ENCODE measurements at regions not wholly inside any gene's neighbourhood (a gene's known extent, or its start where the extent isn't known, plus 50 kb on each side); places are given as distances from the start of the nearest gene placed in this dataset.
"Not testable (repeated sequence)": the region's sequence is repeated elsewhere in the genome, so short reads cannot be mapped to it uniquely, and the experiment has no call there.

DNA sequence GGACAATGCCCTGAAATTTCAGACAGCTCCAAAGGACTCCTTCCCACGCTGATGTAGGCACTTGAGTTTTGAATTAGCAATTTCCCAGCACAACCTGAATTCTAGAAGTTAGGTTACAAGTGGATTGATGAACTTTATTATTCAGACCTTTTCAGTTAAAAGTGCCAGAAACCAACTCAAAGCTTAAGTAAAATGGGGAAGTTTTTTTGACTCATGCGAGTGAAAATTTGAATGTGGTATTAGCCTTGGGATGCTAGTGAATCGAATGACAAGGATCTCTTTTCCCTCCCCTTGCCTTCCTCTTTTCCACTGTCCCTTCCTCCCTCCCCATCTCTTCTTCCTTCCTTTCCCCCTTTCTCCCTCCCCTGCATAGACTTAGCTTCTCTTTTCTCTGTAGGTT is 295.1 kb upstream of the PROK2 start:
- TF ChIP-seq, protein P1, sequence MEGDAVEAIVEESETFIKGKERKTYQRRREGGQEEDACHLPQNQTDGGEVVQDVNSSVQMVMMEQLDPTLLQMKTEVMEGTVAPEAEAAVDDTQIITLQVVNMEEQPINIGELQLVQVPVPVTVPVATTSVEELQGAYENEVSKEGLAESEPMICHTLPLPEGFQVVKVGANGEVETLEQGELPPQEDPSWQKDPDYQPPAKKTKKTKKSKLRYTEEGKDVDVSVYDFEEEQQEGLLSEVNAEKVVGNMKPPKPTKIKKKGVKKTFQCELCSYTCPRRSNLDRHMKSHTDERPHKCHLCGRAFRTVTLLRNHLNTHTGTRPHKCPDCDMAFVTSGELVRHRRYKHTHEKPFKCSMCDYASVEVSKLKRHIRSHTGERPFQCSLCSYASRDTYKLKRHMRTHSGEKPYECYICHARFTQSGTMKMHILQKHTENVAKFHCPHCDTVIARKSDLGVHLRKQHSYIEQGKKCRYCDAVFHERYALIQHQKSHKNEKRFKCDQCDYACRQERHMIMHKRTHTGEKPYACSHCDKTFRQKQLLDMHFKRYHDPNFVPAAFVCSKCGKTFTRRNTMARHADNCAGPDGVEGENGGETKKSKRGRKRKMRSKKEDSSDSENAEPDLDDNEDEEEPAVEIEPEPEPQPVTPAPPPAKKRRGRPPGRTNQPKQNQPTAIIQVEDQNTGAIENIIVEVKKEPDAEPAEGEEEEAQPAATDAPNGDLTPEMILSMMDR (IDR thresholded peaks at IDR 0.05), result no peak
- Mint-ChIP-seq H3K9me3 (ENCODE audit: unreplicated experiment) (peaks cover 8% of the 10 kb centered on the region), H3K4me1 (ENCODE audit: unreplicated experiment) (no peaks in the 10 kb centered on the region), H3K36me3 (ENCODE audit: unreplicated experiment) (no peaks in the 10 kb centered on the region), H3K4me3 (ENCODE audit: unreplicated experiment) (no peak overlapping the region), H3K27ac (ENCODE audit: unreplicated experiment) (no peak overlapping the region), H3K27me3 (ENCODE audit: unreplicated experiment) (peaks cover 53% of the 10 kb centered on the region)
- DNase-seq (ENCODE audit: extremely low spot score, unreplicated experiment), result no peak

DNA sequence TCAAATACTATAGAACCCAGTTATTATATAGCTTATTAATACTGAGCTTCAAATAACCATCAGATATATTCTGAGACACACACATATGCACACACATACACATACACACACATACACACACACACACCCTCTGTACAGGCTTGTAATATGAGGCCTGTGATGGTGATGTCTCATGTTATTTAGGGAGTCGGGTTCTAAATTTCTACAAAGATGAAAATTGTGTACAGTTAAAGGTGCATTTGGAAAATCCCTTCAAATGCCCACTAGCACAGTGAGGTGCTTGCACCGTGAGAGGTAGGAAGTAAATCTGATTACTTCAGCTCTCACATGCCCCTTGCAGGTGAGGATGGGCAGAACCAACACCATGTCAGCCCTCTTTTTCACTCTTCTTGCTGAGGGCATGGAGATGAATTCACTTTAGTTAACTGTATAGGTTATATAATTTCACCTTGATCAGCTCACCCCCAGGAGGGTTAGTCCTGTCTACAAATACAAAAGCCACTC is 294.5 kb upstream of the PROK2 start:
- Mint-ChIP-seq H3K27me3 (ENCODE audit: unreplicated experiment) (peaks cover 53% of the 10 kb centered on the region), H3K9me3 (ENCODE audit: unreplicated experiment) (peaks cover 11% of the 10 kb centered on the region), H3K4me1 (ENCODE audit: unreplicated experiment) (no peaks in the 10 kb centered on the region), H3K27ac (ENCODE audit: unreplicated experiment) (no peak overlapping the region), H3K4me3 (ENCODE audit: unreplicated experiment) (no peak overlapping the region), H3K36me3 (ENCODE audit: unreplicated experiment) (no peaks in the 10 kb centered on the region)
- TF ChIP-seq, protein P1 (IDR thresholded peaks at IDR 0.05), result no peak
- DNase-seq (ENCODE audit: extremely low spot score, unreplicated experiment), result no peak

DNA sequence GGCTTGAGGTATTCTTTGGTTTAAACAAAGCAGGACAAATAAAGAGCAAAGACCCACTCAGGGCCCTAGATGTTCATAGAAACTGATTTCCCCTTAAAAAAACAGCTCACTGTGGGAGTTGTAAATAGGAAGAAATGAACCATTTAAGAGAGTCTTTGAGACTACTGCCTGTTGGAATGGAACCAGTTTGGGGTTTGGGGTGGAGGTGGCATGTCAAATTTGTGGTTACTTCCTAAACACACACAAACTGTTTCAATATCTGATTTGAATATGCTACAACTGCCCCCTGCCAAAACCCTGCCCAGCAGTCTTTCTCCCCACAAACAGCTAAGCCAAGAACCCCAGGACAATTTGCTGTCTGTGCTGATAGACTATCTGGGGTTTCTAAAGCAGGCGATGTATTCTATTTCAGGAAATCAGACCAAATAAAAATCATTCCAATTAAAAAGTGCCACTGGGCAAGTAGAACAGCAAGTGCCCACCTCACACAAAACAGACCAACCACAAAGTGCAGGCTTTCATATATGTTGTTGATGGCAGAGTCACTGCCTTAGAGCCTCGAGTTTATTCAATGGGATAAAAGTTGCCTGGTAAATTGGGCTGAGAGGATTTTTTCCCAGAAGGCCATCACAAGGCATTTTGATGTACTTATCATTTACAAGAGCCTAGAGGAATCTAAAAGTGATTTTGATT is 293.9 kb upstream of the PROK2 start:
- H3K9me3 Mint-ChIP-seq (ENCODE audit: unreplicated experiment), result peaks cover 11% of the 10 kb centered on the region
- no peaks in the 10 kb centered on the region for H3K4me1 Mint-ChIP-seq (ENCODE audit: unreplicated experiment)
- peaks cover 52% of the 10 kb centered on the region for H3K27me3 Mint-ChIP-seq (ENCODE audit: unreplicated experiment)
- DNase-seq (ENCODE audit: extremely low spot score, unreplicated experiment), result no peak
- H3K4me3 Mint-ChIP-seq (ENCODE audit: unreplicated experiment), result no peak overlapping the region
- H3K27ac Mint-ChIP-seq (ENCODE audit: unreplicated experiment), result no peak overlapping the region
- no peaks in the 10 kb centered on the region for H3K36me3 Mint-ChIP-seq (ENCODE audit: unreplicated experiment)
- TF ChIP-seq, protein P1 (IDR thresholded peaks at IDR 0.05), result no peak

DNA sequence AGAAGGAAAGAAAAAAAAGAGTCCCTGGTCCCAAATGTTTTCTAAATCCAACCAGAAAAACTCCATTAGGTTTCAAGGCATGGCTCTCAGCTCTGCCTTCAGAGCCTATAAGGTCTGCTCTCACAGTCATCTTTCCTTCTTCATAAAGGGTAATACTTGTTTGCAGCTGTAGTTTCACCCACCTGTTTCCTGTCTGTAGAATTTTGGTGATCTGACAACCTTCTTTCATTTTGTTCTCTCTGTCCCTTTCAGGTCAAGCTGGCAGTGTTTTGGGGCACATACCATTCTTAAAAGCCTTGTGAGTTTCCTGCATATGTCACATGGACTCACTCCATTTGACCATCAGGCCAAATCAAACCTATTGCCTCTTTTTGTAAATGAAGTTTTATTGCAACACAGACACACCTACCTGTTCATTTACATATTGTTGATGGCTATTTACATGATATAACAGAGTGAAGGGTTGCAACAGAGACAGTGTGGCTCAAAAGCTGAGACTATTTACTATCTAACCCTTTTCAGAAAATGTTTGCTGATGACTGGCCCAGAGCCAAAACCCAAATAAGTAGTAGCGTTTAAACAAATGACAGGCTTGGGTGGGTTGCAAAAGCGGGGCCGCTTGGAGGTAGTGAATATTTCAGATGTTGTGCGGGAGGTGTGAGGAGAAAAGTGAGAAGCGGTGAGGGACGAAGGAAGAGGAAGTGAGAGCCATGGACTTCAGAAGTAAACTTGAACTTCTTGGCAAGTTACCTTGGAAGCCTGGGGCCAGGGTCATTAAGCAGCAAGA is 292.7 kb upstream of the PROK2 start:
- Mint-ChIP-seq H3K4me1 (ENCODE audit: unreplicated experiment) (no peaks in the 10 kb centered on the region), H3K27me3 (ENCODE audit: unreplicated experiment) (peaks cover 49% of the 10 kb centered on the region), H3K36me3 (ENCODE audit: unreplicated experiment) (no peaks in the 10 kb centered on the region), H3K9me3 (ENCODE audit: unreplicated experiment) (peaks cover 11% of the 10 kb centered on the region), H3K27ac (ENCODE audit: unreplicated experiment) (no peak overlapping the region), H3K4me3 (ENCODE audit: unreplicated experiment) (no peak overlapping the region)
- no peak for DNase-seq (ENCODE audit: extremely low spot score, unreplicated experiment)
- TF ChIP-seq, protein P1 (IDR thresholded peaks at IDR 0.05), result no peak

DNA sequence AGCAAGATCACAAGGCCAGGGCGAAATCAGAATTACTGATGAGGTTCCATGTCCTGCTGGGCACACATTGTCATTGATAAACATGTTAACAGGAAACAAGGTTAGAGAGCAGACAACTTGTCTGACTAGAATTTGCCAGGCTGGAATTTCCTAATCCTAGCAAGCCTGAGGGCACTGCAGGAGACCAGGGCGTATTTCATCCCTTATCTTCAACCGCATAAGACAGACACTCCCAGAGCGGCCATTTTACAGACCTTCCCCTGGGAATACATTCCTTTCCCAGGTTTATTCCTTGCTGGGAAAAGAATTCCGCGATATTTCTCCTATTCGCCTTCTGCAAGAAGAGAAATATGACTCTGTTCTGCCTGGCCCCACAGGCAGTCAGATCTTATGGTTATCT is 290.9 kb upstream of the PROK2 start:
- peaks cover 11% of the 10 kb centered on the region for H3K9me3 Mint-ChIP-seq (ENCODE audit: unreplicated experiment)
- not testable (repeated sequence) for H3K36me3 Mint-ChIP-seq (ENCODE audit: unreplicated experiment); H3K4me3 Mint-ChIP-seq (ENCODE audit: unreplicated experiment); H3K27ac Mint-ChIP-seq (ENCODE audit: unreplicated experiment); H3K4me1 Mint-ChIP-seq (ENCODE audit: unreplicated experiment); DNase-seq (ENCODE audit: extremely low spot score, unreplicated experiment)
- H3K27me3 Mint-ChIP-seq (ENCODE audit: unreplicated experiment), result peaks cover 49% of the 10 kb centered on the region

Measured in osteocyte (in vitro differentiated cells).